Activated CD8-positive, alpha-beta T cell treated with anti-CD3 and anti-CD28 coated beads for 36 hours (primary cell): ENCODE measurements at regions not wholly inside any gene's neighbourhood (a gene's known extent, or its start where the extent isn't known, plus 50 kb on each side); places are given as distances from the start of the nearest gene placed in this dataset.

ENCODE experiments used
- ATAC-seq: fragments of 200-7000 bp; cut with Tn5 transposase; one replicate; pipeline ENCODE4 v1.10.0; 2021; ENCODE audit warnings: mild to moderate bottlenecking, moderate library complexity
- CTCF ChIA-PET: fragments of 350-600 bp; sonication (Branson Sonifier 250); formaldehyde crosslinking; loops from one replicate; lab custom pipeline; 2021; ENCODE audit warnings: antibody characterized with exemption; lab: Charles Lee
- POLR2A ChIA-PET: fragments of 350-600 bp; sonication (Branson Sonifier 250); formaldehyde crosslinking; loops from one replicate; lab custom pipeline; 2021; ENCODE audit warnings: antibody characterized with exemption; lab: Charles Lee
- DNase-seq: peaks from one replicate; pipeline ENCODE4 v3.0.0-alpha.2; 2020
- H3K27ac Mint-ChIP-seq: one replicate; pipeline ENCODE4 v1.8.0; 2021; ENCODE audit warnings: mild to moderate bottlenecking, mixed read lengths
- H3K27me3 Mint-ChIP-seq: one replicate; pipeline ENCODE4 v1.8.0; 2021; ENCODE audit warnings: mixed read lengths
- H3K36me3 Mint-ChIP-seq: one replicate; pipeline ENCODE4 v1.8.0; 2021; ENCODE audit warnings: low read depth, mixed read lengths
- H3K4me1 Mint-ChIP-seq: one replicate; pipeline ENCODE4 v1.8.0; 2021; ENCODE audit warnings: low read depth, mixed read lengths
- H3K4me3 Mint-ChIP-seq: one replicate; pipeline ENCODE4 v1.8.0; 2021; ENCODE audit warnings: mild to moderate bottlenecking, moderate library complexity, mixed read lengths
- H3K9me3 Mint-ChIP-seq: one replicate; pipeline ENCODE4 v1.8.0; 2021; ENCODE audit warnings: mixed read lengths
- intact Hi-C: fragments of 100-400 bp; cut with micrococcal nuclease; formaldehyde crosslinking; loops from one replicate; pipeline ENCODE4 v1.10.0; 2022
- TF ChIP-seq, protein P1 (sequence below): fragments of 200-600 bp; IDR thresholded peaks from one replicate; pipeline ENCODE4 v1.8.0; 2022; ENCODE audit warnings: antibody characterized with exemption, mild to moderate bottlenecking

DNA sequence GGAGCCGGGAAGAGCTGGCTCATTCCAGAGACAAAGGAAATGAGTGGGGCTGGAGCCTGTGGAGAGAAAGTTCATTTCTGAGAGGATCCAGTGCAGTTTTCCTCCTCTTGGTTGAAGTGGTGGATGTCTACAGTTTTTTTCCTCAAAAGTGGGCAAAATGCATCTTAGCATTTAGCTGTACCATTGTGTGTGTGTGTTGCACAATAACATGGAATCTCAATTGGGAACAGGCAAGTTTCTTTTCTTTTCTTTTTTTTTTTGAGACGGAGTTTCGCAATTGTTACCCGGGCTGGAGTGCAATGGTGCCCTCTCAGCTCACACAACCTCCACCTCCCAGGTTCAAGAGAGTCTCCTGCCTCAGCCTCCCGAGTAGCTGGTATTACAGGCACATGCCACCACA lies 101.5 kb upstream of the UBE2E1 start:
- POLR2A ChIA-PET, result no interaction called here
- Mint-ChIP-seq H3K27me3 (peaks cover 4% of the 10 kb centered on the region), H3K36me3 (no peaks in the 10 kb centered on the region), H3K4me1 (peaks cover 10% of the 10 kb centered on the region), H3K9me3 (no peaks in the 10 kb centered on the region), H3K4me3 (no peak overlapping the region), H3K27ac (no peak overlapping the region)
- CTCF ChIA-PET, result no interaction called here
- intact Hi-C loops, result no loop called here
- TF ChIP-seq, protein P1, sequence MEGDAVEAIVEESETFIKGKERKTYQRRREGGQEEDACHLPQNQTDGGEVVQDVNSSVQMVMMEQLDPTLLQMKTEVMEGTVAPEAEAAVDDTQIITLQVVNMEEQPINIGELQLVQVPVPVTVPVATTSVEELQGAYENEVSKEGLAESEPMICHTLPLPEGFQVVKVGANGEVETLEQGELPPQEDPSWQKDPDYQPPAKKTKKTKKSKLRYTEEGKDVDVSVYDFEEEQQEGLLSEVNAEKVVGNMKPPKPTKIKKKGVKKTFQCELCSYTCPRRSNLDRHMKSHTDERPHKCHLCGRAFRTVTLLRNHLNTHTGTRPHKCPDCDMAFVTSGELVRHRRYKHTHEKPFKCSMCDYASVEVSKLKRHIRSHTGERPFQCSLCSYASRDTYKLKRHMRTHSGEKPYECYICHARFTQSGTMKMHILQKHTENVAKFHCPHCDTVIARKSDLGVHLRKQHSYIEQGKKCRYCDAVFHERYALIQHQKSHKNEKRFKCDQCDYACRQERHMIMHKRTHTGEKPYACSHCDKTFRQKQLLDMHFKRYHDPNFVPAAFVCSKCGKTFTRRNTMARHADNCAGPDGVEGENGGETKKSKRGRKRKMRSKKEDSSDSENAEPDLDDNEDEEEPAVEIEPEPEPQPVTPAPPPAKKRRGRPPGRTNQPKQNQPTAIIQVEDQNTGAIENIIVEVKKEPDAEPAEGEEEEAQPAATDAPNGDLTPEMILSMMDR, result no peak
- DNase-seq (no peak), ATAC-seq (no peak)

DNA sequence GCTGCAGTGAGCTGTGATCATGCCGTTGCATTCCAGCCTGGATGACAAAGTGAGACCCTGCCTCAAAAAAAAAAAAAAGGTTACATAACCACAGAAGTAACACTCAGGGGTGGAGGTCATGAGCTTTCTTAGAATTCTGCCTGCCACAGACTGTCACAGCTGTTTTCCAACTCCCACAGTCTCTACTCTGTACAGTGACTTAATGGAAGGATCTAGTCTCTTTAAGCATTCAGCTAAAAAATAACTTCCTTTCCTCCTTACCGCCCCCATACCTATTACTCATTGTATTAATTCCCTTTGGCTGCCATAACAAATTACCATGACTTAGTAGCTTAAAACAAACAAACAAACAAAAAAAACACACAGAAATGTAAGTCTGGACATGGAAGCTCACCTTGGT lies 99.6 kb upstream of the UBE2E1 start:
- intact Hi-C loops, result no loop called here
- TF ChIP-seq, protein P1, result no peak
- Mint-ChIP-seq H3K27me3 (peaks cover 2% of the 10 kb centered on the region), H3K4me3 (no peak overlapping the region), H3K27ac (no peak overlapping the region), H3K9me3 (no peaks in the 10 kb centered on the region), H3K4me1 (peaks cover 10% of the 10 kb centered on the region), H3K36me3 (no peaks in the 10 kb centered on the region)
- POLR2A ChIA-PET, result interaction anchor here (0.5 kb wide), 1 partner anchor 211 kb away, joined by 3 read pairs; the partner anchor contains the start of genes NKIRAS1 and RPL15
- peak; percentile 60 for ATAC-seq
- CTCF ChIA-PET, result interaction anchor here (1.2 to 1.5 kb wide), 2 partner anchors 14 to 182 kb away, joined by 3 to 4 read pairs; no protein-coding TSS in a partner anchor
- DNase-seq, result peak; percentile 20

DNA sequence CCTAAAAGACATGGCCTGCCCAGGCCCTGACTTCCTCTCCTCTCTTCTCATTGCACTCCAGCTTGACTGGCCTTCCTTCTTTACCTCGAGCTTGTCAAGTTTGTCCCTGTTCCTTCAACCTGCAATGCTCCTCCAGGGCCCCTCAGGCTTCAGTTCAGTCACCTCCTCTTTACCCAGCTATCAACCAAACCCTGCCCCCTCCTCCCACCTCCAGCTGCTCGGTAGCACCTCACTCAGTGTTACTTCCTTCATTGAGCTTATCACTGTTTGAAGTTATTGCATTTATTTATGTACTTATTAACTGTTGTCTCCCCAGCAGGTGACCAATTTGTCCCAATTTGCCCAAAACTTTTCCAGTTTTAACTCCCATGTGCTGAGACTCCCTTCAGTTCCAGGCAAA lies 95.8 kb upstream of the UBE2E1 start:
- Mint-ChIP-seq H3K27me3 (peaks cover 5% of the 10 kb centered on the region), H3K4me3 (no peak overlapping the region), H3K36me3 (no peaks in the 10 kb centered on the region), H3K27ac (no peak overlapping the region), H3K9me3 (no peaks in the 10 kb centered on the region), H3K4me1 (peaks cover 10% of the 10 kb centered on the region)
- TF ChIP-seq, protein P1, result no peak
- POLR2A ChIA-PET, result no interaction called here
- DNase-seq (no peak), ATAC-seq (no peak)
- intact Hi-C loops, result no loop called here
- CTCF ChIA-PET, result no interaction called here

DNA sequence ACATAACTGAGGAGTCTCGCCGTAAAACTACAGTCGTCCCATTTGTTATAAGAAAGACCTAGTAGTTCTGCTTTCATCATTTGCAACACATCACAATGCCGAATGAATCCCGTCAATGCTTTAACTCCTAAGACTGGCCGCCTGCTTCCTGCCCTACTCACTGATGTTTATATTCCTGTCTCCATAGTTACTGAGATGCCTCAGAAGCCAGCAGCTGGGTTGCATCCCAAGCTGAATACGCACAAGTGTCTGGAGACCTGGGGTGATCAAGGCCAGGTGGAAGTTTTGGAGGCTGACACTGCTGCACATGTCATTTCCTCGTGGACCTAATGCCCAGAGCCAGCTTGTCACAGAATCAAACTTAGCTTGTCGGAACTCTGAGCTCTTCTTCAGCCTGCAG lies 95.2 kb upstream of the UBE2E1 start:
- Mint-ChIP-seq H3K27me3 (peaks cover 6% of the 10 kb centered on the region), H3K27ac (no peak overlapping the region), H3K4me1 (peaks cover 8% of the 10 kb centered on the region), H3K4me3 (no peak overlapping the region), H3K36me3 (no peaks in the 10 kb centered on the region), H3K9me3 (peaks cover under 1% of the 10 kb centered on the region)
- DNase-seq (no peak), ATAC-seq (no peak)
- intact Hi-C loops, result no loop called here
- TF ChIP-seq, protein P1, result no peak
- ChIA-PET CTCF (interaction anchor here (1.0 kb wide), 1 partner anchor 54 kb away, joined by 3 read pairs; no protein-coding TSS in a partner anchor), POLR2A (no interaction called here)

DNA sequence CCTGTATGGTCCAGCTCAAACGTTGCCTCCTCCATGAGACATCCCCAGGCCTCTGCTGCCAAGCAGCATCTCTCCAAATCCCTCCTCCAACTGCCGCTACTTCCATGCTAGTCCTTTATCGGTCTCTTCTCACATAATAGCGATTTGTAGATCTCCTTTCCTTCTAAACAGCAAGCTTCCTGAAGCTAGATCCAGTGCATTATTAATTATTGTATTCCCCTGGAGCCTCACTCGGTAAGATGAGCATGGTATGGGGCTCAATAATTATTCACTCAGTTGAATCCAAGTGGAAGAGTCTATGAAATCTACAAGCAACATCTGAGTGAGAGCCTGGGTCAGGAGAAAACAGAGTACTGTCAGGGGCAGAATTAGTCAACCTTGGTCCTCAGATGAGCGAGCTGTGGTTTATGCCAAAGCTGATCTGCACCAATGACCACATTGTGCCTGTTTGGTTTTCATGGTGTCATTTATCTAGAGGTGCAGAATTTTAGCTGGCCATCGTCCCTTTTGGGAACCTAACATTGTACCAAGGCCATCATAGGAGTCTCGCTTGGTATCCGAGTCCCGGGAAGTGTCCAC lies 93.8 kb upstream of the UBE2E1 start:
- H3K4me3 Mint-ChIP-seq, result no peak overlapping the region

More for the DNA sequence above, 93.8 kb upstream of the UBE2E1 start:
- Mint-ChIP-seq H3K36me3 (no peaks in the 10 kb centered on the region), H3K4me1 (no peaks in the 10 kb centered on the region), H3K27me3 (peaks cover 6% of the 10 kb centered on the region), H3K9me3 (peaks cover 6% of the 10 kb centered on the region), H3K27ac (no peak overlapping the region)
- intact Hi-C loops, result no loop called here
- CTCF ChIA-PET, result no interaction called here
- POLR2A ChIA-PET, result interaction anchor here (0.7 kb wide), 1 partner anchor 8 kb away, joined by 4 read pairs; no protein-coding TSS in a partner anchor
- no peak for DNase-seq
- no peak for ATAC-seq
- TF ChIP-seq, protein P1, result no peak
